ENCODE measurements at regions not wholly inside any gene's neighbourhood (a gene's known extent, or its start where the extent isn't known, plus 50 kb on each side); places are given as distances from the start of the nearest gene placed in this dataset.

DNA sequence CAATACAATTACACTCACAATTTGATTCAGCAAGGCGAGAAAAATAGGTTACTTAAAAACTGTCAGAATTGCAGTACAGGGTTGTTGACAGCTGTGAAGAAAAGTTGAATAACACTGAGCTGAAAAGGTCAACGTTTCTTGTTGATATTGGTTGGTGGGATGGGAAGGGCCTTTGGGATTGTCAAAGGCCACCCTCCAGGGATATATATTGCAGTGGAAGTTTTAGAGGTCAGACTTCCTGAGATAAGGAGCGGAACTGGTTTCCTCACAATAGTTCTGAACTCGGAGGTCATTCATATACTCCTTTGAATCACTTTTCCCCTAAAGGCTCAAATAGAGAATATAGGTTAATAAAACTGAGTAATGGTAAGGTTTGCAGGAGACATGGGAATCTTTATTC lies 417.2 kb downstream of the RAPGEF2 start:
- H3K4me3 ChIP-seq (ENCODE audit: control insufficient read depth in 2 of 3, extremely low read depth in 1 of 3, insufficient read depth in 2 of 3, low read depth in 1 of 3, low read length in 3 of 3), result no peak overlapping the region
- no peak overlapping the region for H3K9ac ChIP-seq (ENCODE audit: control insufficient read depth, extremely low read depth, insufficient read depth, low read length)
- dilution Hi-C loops (cut with MboI; ENCODE audit: extremely low pct_ligation_motif_present, low sequenced_read_pairs), result no loop called here
- no peaks in the 10 kb centered on the region for H3K9me3 ChIP-seq (ENCODE audit: control insufficient read depth, low read depth, low read length)
- H3K36me3 ChIP-seq (ENCODE audit: control insufficient read depth in 2 of 2, extremely low read depth in 1 of 2, insufficient read depth in 2 of 2, low read length in 2 of 2), result no peaks in the 10 kb centered on the region
- FAIRE-seq, result no peak
- no peaks in the 10 kb centered on the region for H3K9me1 ChIP-seq (ENCODE audit: control insufficient read depth, extremely low read depth, insufficient read depth, low read length)
- no peaks in the 10 kb centered on the region for H3K79me2 ChIP-seq (ENCODE audit: control insufficient read depth, insufficient read depth, low read length)
- H3K27ac ChIP-seq (ENCODE audit: control insufficient read depth, insufficient read depth, low read length), result no peak overlapping the region
- no peak for DNase-seq (ENCODE audit: low read depth, low spot score)
- TF ChIP-seq CTCF (optimal IDR thresholded peaks at IDR 0.05 in 1 of 3, IDR thresholded peaks at IDR 0.05 in 1 of 3, conservative IDR thresholded peaks at IDR 0.05 in 1 of 3; ENCODE audit: extremely low read depth in 1 of 3, insufficient read depth in 2 of 3, low read length in 3 of 3) (no peak), EZH2 (IDR thresholded peaks at IDR 0.05; ENCODE audit: low read length) (no peak)
- no peak overlapping the region for H3K4me2 ChIP-seq (ENCODE audit: control insufficient read depth, extremely low read depth, insufficient read depth, low read depth, low read length)
- H3K4me1 ChIP-seq (ENCODE audit: control insufficient read depth, extremely low read depth, insufficient read depth, low read length), result no peaks in the 10 kb centered on the region
- no peak overlapping the region for H2AFZ ChIP-seq (ENCODE audit: control insufficient read depth, low read length)
- peaks cover 5% of the 10 kb centered on the region for H4K20me1 ChIP-seq (ENCODE audit: control insufficient read depth, extremely low read depth, insufficient read depth, low read length)
- H3K27me3 ChIP-seq (ENCODE audit: control insufficient read depth, extremely low read depth, insufficient read depth, low read length), result no peaks in the 10 kb centered on the region

- DNase-seq (ENCODE audit: low read depth, low spot score), result no peak
- Histone ChIP-seq H3K27me3 (ENCODE audit: control insufficient read depth, extremely low read depth, insufficient read depth, low read length) (no peaks in the 10 kb centered on the region), H3K27ac (ENCODE audit: control insufficient read depth, insufficient read depth, low read length) (no peak overlapping the region), H2AFZ (ENCODE audit: control insufficient read depth, low read length) (no peak overlapping the region), H3K79me2 (ENCODE audit: control insufficient read depth, insufficient read depth, low read length) (peaks cover 1% of the 10 kb centered on the region), H3K4me2 (ENCODE audit: control insufficient read depth, extremely low read depth, insufficient read depth, low read depth, low read length) (no peak overlapping the region), H3K9me3 (ENCODE audit: control insufficient read depth, low read depth, low read length) (no peaks in the 10 kb centered on the region), H3K36me3 (ENCODE audit: control insufficient read depth in 2 of 2, extremely low read depth in 1 of 2, insufficient read depth in 2 of 2, low read length in 2 of 2) (no peaks in the 10 kb centered on the region), H3K9me1 (ENCODE audit: control insufficient read depth, extremely low read depth, insufficient read depth, low read length) (no peaks in the 10 kb centered on the region), H3K4me3 (ENCODE audit: control insufficient read depth in 2 of 3, extremely low read depth in 1 of 3, insufficient read depth in 2 of 3, low read depth in 1 of 3, low read length in 3 of 3) (no peak overlapping the region), H4K20me1 (ENCODE audit: control insufficient read depth, extremely low read depth, insufficient read depth, low read length) (no peaks in the 10 kb centered on the region), H3K4me1 (ENCODE audit: control insufficient read depth, extremely low read depth, insufficient read depth, low read length) (no peaks in the 10 kb centered on the region), H3K9ac (ENCODE audit: control insufficient read depth, extremely low read depth, insufficient read depth, low read length) (no peak overlapping the region)
- TF ChIP-seq CTCF (optimal IDR thresholded peaks at IDR 0.05 in 1 of 3, IDR thresholded peaks at IDR 0.05 in 1 of 3, conservative IDR thresholded peaks at IDR 0.05 in 1 of 3; ENCODE audit: extremely low read depth in 1 of 3, insufficient read depth in 2 of 3, low read length in 3 of 3) (no peak), EZH2 (IDR thresholded peaks at IDR 0.05; ENCODE audit: low read length) (no peak)
- dilution Hi-C loops (cut with MboI; ENCODE audit: extremely low pct_ligation_motif_present, low sequenced_read_pairs), result no loop called here
- FAIRE-seq, result no peak
These were observed 423.3 kb downstream of the RAPGEF2 start for GRCh38 chr4:159526172-159526571.

Data from keratinocyte (primary cell).